Upper lobe of left lung (tissue), 4 donors: ENCODE measurements at regions not wholly inside any gene's neighbourhood (a gene's known extent, or its start where the extent isn't known, plus 50 kb on each side); places are given as distances from the start of the nearest gene placed in this dataset.

Experiments used
- EP300 ChIP-seq, 4 donors: sonication (generic); formaldehyde crosslinking; IDR thresholded peaks; one replicate each; pipeline ENCODE4 v1.5.1; 2017; ENCODE audit warnings: antibody characterized with exemption in 4 of 4, control low read depth in 2 of 4
- POLR2AphosphoS5 ChIP-seq, 2 donors: sonication (generic); formaldehyde crosslinking; IDR thresholded peaks; one replicate each; pipeline ENCODE4 v1.5.1; 2017; ENCODE audit warnings: antibody characterized with exemption in 2 of 2
- TF ChIP-seq, protein P1 (sequence below), 6 experiments: fragments of 450-650 bp in 4 of 6; fragments of 200-600 bp in 2 of 6; sonication (generic) in 2 of 6; IDR thresholded peaks; one replicate each; pipeline ENCODE4 v1.5.1; 2016 to 2019; ENCODE audit warnings: antibody characterized with exemption in 6 of 6

GRCh38 chr18:3345452-3345851 lies 83.5 kb downstream of the MYL12B start:
- TF ChIP-seq, protein P1, sequence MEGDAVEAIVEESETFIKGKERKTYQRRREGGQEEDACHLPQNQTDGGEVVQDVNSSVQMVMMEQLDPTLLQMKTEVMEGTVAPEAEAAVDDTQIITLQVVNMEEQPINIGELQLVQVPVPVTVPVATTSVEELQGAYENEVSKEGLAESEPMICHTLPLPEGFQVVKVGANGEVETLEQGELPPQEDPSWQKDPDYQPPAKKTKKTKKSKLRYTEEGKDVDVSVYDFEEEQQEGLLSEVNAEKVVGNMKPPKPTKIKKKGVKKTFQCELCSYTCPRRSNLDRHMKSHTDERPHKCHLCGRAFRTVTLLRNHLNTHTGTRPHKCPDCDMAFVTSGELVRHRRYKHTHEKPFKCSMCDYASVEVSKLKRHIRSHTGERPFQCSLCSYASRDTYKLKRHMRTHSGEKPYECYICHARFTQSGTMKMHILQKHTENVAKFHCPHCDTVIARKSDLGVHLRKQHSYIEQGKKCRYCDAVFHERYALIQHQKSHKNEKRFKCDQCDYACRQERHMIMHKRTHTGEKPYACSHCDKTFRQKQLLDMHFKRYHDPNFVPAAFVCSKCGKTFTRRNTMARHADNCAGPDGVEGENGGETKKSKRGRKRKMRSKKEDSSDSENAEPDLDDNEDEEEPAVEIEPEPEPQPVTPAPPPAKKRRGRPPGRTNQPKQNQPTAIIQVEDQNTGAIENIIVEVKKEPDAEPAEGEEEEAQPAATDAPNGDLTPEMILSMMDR (IDR thresholded peaks at IDR 0.05): no peak
- TF ChIP-seq EP300 (IDR thresholded peaks at IDR 0.05) (no peak), POLR2AphosphoS5 (IDR thresholded peaks at IDR 0.05) (no peak)
